K562 (cell line): ENCODE measurements at regions not wholly inside any gene's neighbourhood (a gene's known extent, or its start where the extent isn't known, plus 50 kb on each side); places are given as distances from the start of the nearest gene placed in this dataset.

Experiments used
- ATAC-seq: fragments of 200-7000 bp; cut with Tn5 transposase; 3 replicates; pipeline ENCODE4 v1.9.1; 2020; ENCODE audit warnings: moderate library complexity
- BruUV-seq: library from RNA; stranded (reverse); fragments of 400-500 nt; replicated peaks from 2 replicates; lab custom pipeline; 2021; lab: Mats Ljungman, UMichigan
- CTCF ChIA-PET: fragments of 300-600 bp; formaldehyde crosslinking; extraction: SDS; loops from one replicate; lab custom pipeline; 2021; ENCODE audit warnings: low intra/inter-chr PET ratio; lab: Yijun Ruan, JAX
- POLR2A ChIA-PET: fragments of 300-600, 350-650 bp; sonication (Branson Sonifier 250); formaldehyde crosslinking; extraction: SDS; loops from one replicate; lab custom pipeline; 2021; ENCODE audit warnings: antibody characterized with exemption, inconsistent platforms; lab: Yijun Ruan, JAX
- DNase-seq, 4 experiments: peaks; one replicate each; pipeline versions ENCODE4 v3.0.0 to v3.0.0-alpha.2; 2011 to 2018; ENCODE audit warnings: low spot score in 3 of 4, mixed read lengths in 3 of 4; ENCODE audit errors: extremely low read depth in 1 of 4
- FAIRE-seq: peaks from 2 replicates; lab custom pipeline; 2011; peaks lifted over from hg19 to GRCh38; lab: Jason Lieb, UNC
- H2AFZ ChIP-seq: 2 replicates; pipeline ENCODE4 v1.6.0; 2011; ENCODE audit warnings: low read depth, low read length, control low read depth, inconsistent platforms
- H3K27ac ChIP-seq: fragments of 200-600 bp; 3 replicates; pipeline ENCODE4 v1.8.0; 2011; ENCODE audit warnings: low read depth, mild to moderate bottlenecking, control low read depth, inconsistent platforms, low read length, moderate library complexity, mixed read lengths; ENCODE audit errors: extremely low read depth
- H3K27me3 ChIP-seq, 2 experiments: fragments of 300-600 bp in 1 of 2; 2 replicates in 1 of 2; 3 replicates in 1 of 2; pipeline versions ENCODE4 v1.6.0 to v1.8.0; 2011; ENCODE audit warnings: inconsistent platforms in 2 of 2, low read length in 2 of 2, mild to moderate bottlenecking in 1 of 2, mixed read lengths in 1 of 2, moderate library complexity in 1 of 2; ENCODE audit not compliant: control insufficient read depth in 2 of 2, insufficient read depth in 2 of 2
- H3K36me3 ChIP-seq: fragments of 300-600 bp; 3 replicates; pipeline ENCODE4 v1.8.0; 2011; ENCODE audit warnings: mild to moderate bottlenecking, low read length, inconsistent platforms; ENCODE audit not compliant: control insufficient read depth, insufficient read depth
- H3K4me1 ChIP-seq, 2 experiments: fragments of 200-600 bp in 1 of 2; replicated peaks in 1 of 2; 2 replicates in 1 of 2; 3 replicates in 1 of 2; pipeline versions ENCODE4 v1.5.1 to v1.8.0; 2011; ENCODE audit warnings: inconsistent platforms in 2 of 2, low read length in 2 of 2, mild to moderate bottlenecking in 1 of 2, mixed read lengths in 1 of 2, moderate library complexity in 1 of 2; ENCODE audit not compliant: control insufficient read depth in 2 of 2, insufficient read depth in 2 of 2
- H3K4me2 ChIP-seq: 2 replicates; pipeline ENCODE4 v1.6.1; 2011; ENCODE audit warnings: low read length, control low read depth, inconsistent platforms, mixed read lengths; ENCODE audit not compliant: insufficient read depth
- H3K4me3 ChIP-seq: fragments of 200-600 bp; sonication (generic), shearing (Covaris generic); 2 replicates; pipeline ENCODE4 v1.5.1; 2016; ENCODE audit warnings: control low read depth, inconsistent platforms
- H3K79me2 ChIP-seq: fragments of 200-600 bp; 3 replicates; pipeline ENCODE4 v1.8.0; 2011; ENCODE audit warnings: low read length, inconsistent platforms; ENCODE audit not compliant: control insufficient read depth, insufficient read depth
- H3K9ac ChIP-seq, 2 experiments: 2 replicates each; pipeline versions ENCODE4 v1.6.0 to v1.6.1; 2011; ENCODE audit warnings: low read depth in 2 of 2, low read length in 2 of 2, control low read depth in 1 of 2, inconsistent platforms in 1 of 2, mild to moderate bottlenecking in 1 of 2, mixed read lengths in 1 of 2; ENCODE audit not compliant: insufficient read depth in 1 of 2
- H3K9me1 ChIP-seq: one replicate; pipeline ENCODE4 v1.6.0; 2011; ENCODE audit warnings: inconsistent platforms, mild to moderate bottlenecking, low read length, moderate library complexity; ENCODE audit not compliant: control insufficient read depth, insufficient read depth
- H3K9me3 ChIP-seq: replicated peaks from 2 replicates; pipeline ENCODE4 v1.5.1; 2011; ENCODE audit warnings: low read depth, low read length, inconsistent platforms; ENCODE audit not compliant: control insufficient read depth, insufficient read depth
- H4K20me1 ChIP-seq: replicated peaks from 2 replicates; pipeline ENCODE4 v1.6.1; 2011; ENCODE audit warnings: low read length, inconsistent platforms, mixed read lengths; ENCODE audit not compliant: control insufficient read depth, insufficient read depth
- ARID1B ChIP-seq: fragments of 450-650 bp; IDR thresholded peaks from 2 replicates; pipeline ENCODE4 v1.6.1; 2016; ENCODE audit warnings: antibody characterized with exemption, mild to moderate bottlenecking, inconsistent platforms
- CBX8 ChIP-seq: fragments of 200-600 bp; sonication (generic); IDR thresholded peaks from 2 replicates; pipeline ENCODE4 v1.6.1; 2012; ENCODE audit warnings: borderline replicate concordance, mixed run types, low read depth, mild to moderate bottlenecking, moderate library complexity, mixed read lengths, low read length, control low read depth, inconsistent platforms; ENCODE audit not compliant: poor library complexity, severe bottlenecking; ENCODE audit errors: extremely low read depth
- CC2D1A ChIP-seq: fragments of 450-650 bp; IDR thresholded peaks from 2 replicates; pipeline ENCODE4 v1.6.1; 2017; ENCODE audit warnings: mild to moderate bottlenecking
- CTCFL ChIP-seq: IDR thresholded peaks from 2 replicates; pipeline ENCODE4 v1.6.1; 2011; ENCODE audit warnings: borderline replicate concordance, low read depth, mild to moderate bottlenecking, moderate library complexity, low read length; ENCODE audit not compliant: insufficient read depth, poor library complexity, severe bottlenecking
- KLF10 ChIP-seq: fragments of 250-450 bp; sonication (Bioruptor Pico); IDR thresholded peaks from 2 replicates; pipeline ENCODE4 v1.6.1; 2021; ENCODE audit warnings: matching md5 sums
- MTF1 ChIP-seq: fragments of 250-450 bp; sonication (Bioruptor Pico); IDR thresholded peaks from 2 replicates; pipeline ENCODE4 v1.9.0; 2021; ENCODE audit warnings: moderate library complexity, mild to moderate bottlenecking, inconsistent platforms, borderline replicate concordance
- NCOA4 ChIP-seq: fragments of 450-650 bp; IDR thresholded peaks from 2 replicates; pipeline ENCODE4 v1.6.1; 2018; ENCODE audit warnings: mild to moderate bottlenecking; ENCODE audit not compliant: partially characterized antibody
- PRPF4 ChIP-seq: fragments of 200-400 bp; formaldehyde crosslinking; IDR thresholded peaks from one replicate; pipeline ENCODE4 v1.6.1; 2017; ENCODE audit warnings: low read length, low read depth, mild to moderate bottlenecking; ENCODE audit not compliant: insufficient read depth, poor library complexity, severe bottlenecking
- RFX1 ChIP-seq: fragments of 450-650 bp; IDR thresholded peaks from 2 replicates; pipeline ENCODE4 v1.6.1; 2016; ENCODE audit warnings: mild to moderate bottlenecking, moderate library complexity
- ZNF655 ChIP-seq: fragments of 250-450 bp; sonication (Bioruptor Pico); IDR thresholded peaks from 2 replicates; pipeline ENCODE4 v1.5.0; 2021
- ZNF699 ChIP-seq: fragments of 250-450 bp; sonication (Bioruptor Pico); IDR thresholded peaks from 2 replicates; pipeline ENCODE4 v1.8.0; 2021; ENCODE audit warnings: mild to moderate bottlenecking, moderate library complexity; ENCODE audit not compliant: insufficient replicate concordance
- WGBS: fragments of 100-300 bp; shearing (Covaris generic); methylation state at CpG from one replicate; pipeline ENCODE4 v1.1.6; 2016; ENCODE audit warnings: low coverage, mixed read lengths; ENCODE audit not compliant: insufficient coverage; ENCODE audit errors: missing lambda C conversion rate; 5-methylcytosine and 5-hydroxymethylcytosine counted together
- in situ Hi-C: fragments of 300-500 bp; cut with MboI; formaldehyde crosslinking; loops from 4 replicates; pipeline ENCODE4 v1.15.0; 2018; ENCODE audit warnings: inconsistent platforms, mixed read lengths
- intact Hi-C: fragments of 100-400 bp; cut with micrococcal nuclease; formaldehyde crosslinking; loops from 2 replicates; pipeline ENCODE4 v1.14.2; 2022
- TF ChIP-seq, protein P1 (sequence below), 3 experiments: fragments of 200-800 bp in 1 of 3; fragments of 250-450 bp in 1 of 3; fragments of 450-650 bp in 1 of 3; sonication (Bioruptor Pico) in 1 of 3; sonication (Bioruptor generic) in 1 of 3; formaldehyde crosslinking in 1 of 3; IDR thresholded peaks; 2 replicates each; pipeline versions ENCODE4 v1.6.1 to v1.8.0; 2016 to 2022; ENCODE audit warnings: mild to moderate bottlenecking in 2 of 3, missing genetic modification characterization in 2 of 3, missing compliant biosample characterization in 1 of 3, moderate library complexity in 1 of 3
- TF ChIP-seq, protein P2 (sequence below): sonication (generic); IDR thresholded peaks from 2 replicates; pipeline ENCODE4 v1.6.1; 2016

- POLR2A ChIA-PET = no interaction called here
- no peaks in the 10 kb centered on the region for H3K9me3 ChIP-seq
- H3K27me3 ChIP-seq = peaks cover 10 to 27% of the 10 kb centered on the region in 2 experiments; a peak in 4 of 5 replicates
- no peaks in the 10 kb centered on the region for H3K79me2 ChIP-seq
- no peak overlapping the region for H3K27ac ChIP-seq
- no peak overlapping the region for H2AFZ ChIP-seq
- 6% methylated on average over 3 of the region's 3 CpGs for WGBS
- H3K4me1 ChIP-seq = peaks cover 0 to 9% of the 10 kb centered on the region in 2 experiments; a peak in 2 of 5 replicates
- in situ Hi-C loops = no loop called here
- H3K4me2 ChIP-seq = no peak overlapping the region
- DNase-seq (no peak), ATAC-seq (no peak), FAIRE-seq (no peak)
- intact Hi-C loops = loop anchor here (5.0 kb wide), 3 partner anchors 33 to 828 kb away; no protein-coding TSS in a partner anchor
- CTCF ChIA-PET = no interaction called here
- no peaks in the 10 kb centered on the region for H3K9me1 ChIP-seq
- H3K9ac ChIP-seq = no peak overlapping the region
- no TSS peak for BruUV-seq
- no peaks in the 10 kb centered on the region for H4K20me1 ChIP-seq
- H3K36me3 ChIP-seq = no peaks in the 10 kb centered on the region
- H3K4me3 ChIP-seq = no peak overlapping the region
- TF ChIP-seq PRPF4 = no peak
- TF ChIP-seq CBX8 = no peak
- TF ChIP-seq, protein P1, sequence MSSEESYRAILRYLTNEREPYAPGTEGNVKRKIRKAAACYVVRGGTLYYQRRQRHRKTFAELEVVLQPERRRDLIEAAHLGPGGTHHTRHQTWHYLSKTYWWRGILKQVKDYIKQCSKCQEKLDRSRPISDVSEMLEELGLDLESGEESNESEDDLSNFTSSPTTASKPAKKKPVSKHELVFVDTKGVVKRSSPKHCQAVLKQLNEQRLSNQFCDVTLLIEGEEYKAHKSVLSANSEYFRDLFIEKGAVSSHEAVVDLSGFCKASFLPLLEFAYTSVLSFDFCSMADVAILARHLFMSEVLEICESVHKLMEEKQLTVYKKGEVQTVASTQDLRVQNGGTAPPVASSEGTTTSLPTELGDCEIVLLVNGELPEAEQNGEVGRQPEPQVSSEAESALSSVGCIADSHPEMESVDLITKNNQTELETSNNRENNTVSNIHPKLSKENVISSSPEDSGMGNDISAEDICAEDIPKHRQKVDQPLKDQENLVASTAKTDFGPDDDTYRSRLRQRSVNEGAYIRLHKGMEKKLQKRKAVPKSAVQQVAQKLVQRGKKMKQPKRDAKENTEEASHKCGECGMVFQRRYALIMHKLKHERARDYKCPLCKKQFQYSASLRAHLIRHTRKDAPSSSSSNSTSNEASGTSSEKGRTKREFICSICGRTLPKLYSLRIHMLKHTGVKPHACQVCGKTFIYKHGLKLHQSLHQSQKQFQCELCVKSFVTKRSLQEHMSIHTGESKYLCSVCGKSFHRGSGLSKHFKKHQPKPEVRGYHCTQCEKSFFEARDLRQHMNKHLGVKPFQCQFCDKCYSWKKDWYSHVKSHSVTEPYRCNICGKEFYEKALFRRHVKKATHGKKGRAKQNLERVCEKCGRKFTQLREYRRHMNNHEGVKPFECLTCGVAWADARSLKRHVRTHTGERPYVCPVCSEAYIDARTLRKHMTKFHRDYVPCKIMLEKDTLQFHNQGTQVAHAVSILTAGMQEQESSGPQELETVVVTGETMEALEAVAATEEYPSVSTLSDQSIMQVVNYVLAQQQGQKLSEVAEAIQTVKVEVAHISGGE (CRISPR knock-in tag; IDR thresholded peaks at IDR 0.05) = no peak
- no peak for TF ChIP-seq KLF10 (CRISPR knock-in tag)
- no peak for TF ChIP-seq RFX1
- TF ChIP-seq CTCFL = no peak
- no peak for TF ChIP-seq NCOA4
- TF ChIP-seq MTF1 (CRISPR knock-in tag) = no peak
- TF ChIP-seq, protein P2, sequence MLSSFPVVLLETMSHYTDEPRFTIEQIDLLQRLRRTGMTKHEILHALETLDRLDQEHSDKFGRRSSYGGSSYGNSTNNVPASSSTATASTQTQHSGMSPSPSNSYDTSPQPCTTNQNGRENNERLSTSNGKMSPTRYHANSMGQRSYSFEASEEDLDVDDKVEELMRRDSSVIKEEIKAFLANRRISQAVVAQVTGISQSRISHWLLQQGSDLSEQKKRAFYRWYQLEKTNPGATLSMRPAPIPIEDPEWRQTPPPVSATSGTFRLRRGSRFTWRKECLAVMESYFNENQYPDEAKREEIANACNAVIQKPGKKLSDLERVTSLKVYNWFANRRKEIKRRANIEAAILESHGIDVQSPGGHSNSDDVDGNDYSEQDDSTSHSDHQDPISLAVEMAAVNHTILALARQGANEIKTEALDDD = no peak
- TF ChIP-seq ARID1B = no peak
- no peak for TF ChIP-seq ZNF655 (CRISPR knock-in tag)
- TF ChIP-seq ZNF699 (CRISPR knock-in tag) = no peak
- no peak for TF ChIP-seq CC2D1A
Observed at GRCh38 chr6:134114489-134114888, 62.1 kb upstream of the SLC2A12 start.
